ENCODE measurements at regions not wholly inside any gene's neighbourhood (a gene's known extent, or its start where the extent isn't known, plus 50 kb on each side); places are given as distances from the start of the nearest gene placed in this dataset.
"Not testable (repeated sequence)": the region's sequence is repeated elsewhere in the genome, so short reads cannot be mapped to it uniquely, and the experiment has no call there.

GRCh38 chr2:146403546-146404160 is 1441.2 kb upstream of the ACVR2A start:
- H3K4me3 ChIP-seq; H3K36me3 ChIP-seq; H3K27me3 ChIP-seq; H3K9me3 ChIP-seq (ENCODE audit: low read depth); H3K4me1 ChIP-seq (ENCODE audit: low read depth); DNase-seq (ENCODE audit: low read depth in 1 of 2, low spot score in 1 of 2); H3K27ac ChIP-seq: not testable (repeated sequence)

- Histone ChIP-seq H3K4me1 (ENCODE audit: low read depth) (no peaks in the 10 kb centered on the region), H3K36me3 (no peaks in the 10 kb centered on the region), H3K27ac (no peak overlapping the region), H3K4me3 (no peak overlapping the region), H3K9me3 (ENCODE audit: low read depth) (no peaks in the 10 kb centered on the region), H3K27me3 (no peaks in the 10 kb centered on the region)
- no peak for TF ChIP-seq CTCF (IDR thresholded peaks at IDR 0.05; ENCODE audit: low read depth, low read length)
- no peak for DNase-seq (ENCODE audit: low read depth in 1 of 2, low spot score in 1 of 2)
Observed at GRCh38 chr2:146392631-146393030, 1452.2 kb upstream of the ACVR2A start.

GRCh38 chr2:146392186-146392585 is 1452.6 kb upstream of the ACVR2A start:
- DNase-seq (ENCODE audit: low read depth in 1 of 2, low spot score in 1 of 2), result no peak
- H3K27me3 ChIP-seq, result no peaks in the 10 kb centered on the region
- H3K4me1 ChIP-seq (ENCODE audit: low read depth), result no peaks in the 10 kb centered on the region
- no peak overlapping the region for H3K4me3 ChIP-seq
- H3K9me3 ChIP-seq (ENCODE audit: low read depth), result no peaks in the 10 kb centered on the region
- no peak for TF ChIP-seq CTCF (IDR thresholded peaks at IDR 0.05; ENCODE audit: low read depth, low read length)
- no peaks in the 10 kb centered on the region for H3K36me3 ChIP-seq
- no peak overlapping the region for H3K27ac ChIP-seq

- H3K27ac ChIP-seq, result no peak overlapping the region
- no peak overlapping the region for H3K4me3 ChIP-seq
- H3K4me1 ChIP-seq (ENCODE audit: low read depth), result no peaks in the 10 kb centered on the region
- H3K9me3 ChIP-seq (ENCODE audit: low read depth), result no peaks in the 10 kb centered on the region
- no peaks in the 10 kb centered on the region for H3K36me3 ChIP-seq
- H3K27me3 ChIP-seq, result no peaks in the 10 kb centered on the region
- no peak for TF ChIP-seq CTCF (IDR thresholded peaks at IDR 0.05; ENCODE audit: low read depth, low read length)
- peak in 1 of 2 donors; percentile 31 for DNase-seq (ENCODE audit: low read depth in 1 of 2, low spot score in 1 of 2)
Observed at GRCh38 chr2:146388757-146389156, 1456.1 kb upstream of the ACVR2A start.

GRCh38 chr2:146386096-146386495 is 1458.7 kb upstream of the ACVR2A start:
- H3K27ac ChIP-seq, result no peak overlapping the region
- no peak overlapping the region for H3K4me3 ChIP-seq
- H3K9me3 ChIP-seq (ENCODE audit: low read depth), result no peaks in the 10 kb centered on the region
- H3K36me3 ChIP-seq, result no peaks in the 10 kb centered on the region
- DNase-seq (ENCODE audit: low read depth in 1 of 2, low spot score in 1 of 2), result no peak
- no peaks in the 10 kb centered on the region for H3K4me1 ChIP-seq (ENCODE audit: low read depth)
- TF ChIP-seq CTCF (IDR thresholded peaks at IDR 0.05; ENCODE audit: low read depth, low read length), result no peak
- H3K27me3 ChIP-seq, result no peaks in the 10 kb centered on the region

GRCh38 chr2:146385031-146385430 is 1459.8 kb upstream of the ACVR2A start:
- no peak for DNase-seq (ENCODE audit: low read depth in 1 of 2, low spot score in 1 of 2)
- no peak overlapping the region for H3K27ac ChIP-seq
- H3K9me3 ChIP-seq (ENCODE audit: low read depth), result no peaks in the 10 kb centered on the region
- no peaks in the 10 kb centered on the region for H3K36me3 ChIP-seq
- no peaks in the 10 kb centered on the region for H3K27me3 ChIP-seq
- no peak for TF ChIP-seq CTCF (IDR thresholded peaks at IDR 0.05; ENCODE audit: low read depth, low read length)
- no peaks in the 10 kb centered on the region for H3K4me1 ChIP-seq (ENCODE audit: low read depth)
- no peak overlapping the region for H3K4me3 ChIP-seq
